ENCODE measurements at regions not wholly inside any gene's neighbourhood (a gene's known extent, or its start where the extent isn't known, plus 50 kb on each side); places are given as distances from the start of the nearest gene placed in this dataset.

GRCh38 chr10:78873413-78873812 lies 195.4 kb upstream of the ZMIZ1 start:
- H3K4me3 ChIP-seq (ENCODE audit: low read depth, low read length), result no peak overlapping the region
- no peak for TF ChIP-seq CTCF (conservative IDR thresholded peaks at IDR 0.05; ENCODE audit: low read depth, low read length)
- no peak for DNase-seq (ENCODE audit: low read depth)

- no peak overlapping the region for H3K4me3 ChIP-seq (ENCODE audit: low read depth, low read length)
- DNase-seq (ENCODE audit: low read depth), result no peak
- no peak for TF ChIP-seq CTCF (conservative IDR thresholded peaks at IDR 0.05; ENCODE audit: low read depth, low read length)
Measured at GRCh38 chr10:78875331-78875877, 193.4 kb upstream of the ZMIZ1 start.

GRCh38 chr10:78875932-78876331 lies 192.8 kb upstream of the ZMIZ1 start:
- H3K4me3 ChIP-seq (ENCODE audit: low read depth, low read length), result no peak overlapping the region
- TF ChIP-seq CTCF (conservative IDR thresholded peaks at IDR 0.05; ENCODE audit: low read depth, low read length), result no peak
- DNase-seq (ENCODE audit: low read depth), result no peak

- no peak for TF ChIP-seq CTCF (conservative IDR thresholded peaks at IDR 0.05; ENCODE audit: low read depth, low read length)
- H3K4me3 ChIP-seq (ENCODE audit: low read depth, low read length), result no peak overlapping the region
- no peak for DNase-seq (ENCODE audit: low read depth)
Measured at GRCh38 chr10:78876449-78876848, 192.3 kb upstream of the ZMIZ1 start.

- no peak for DNase-seq (ENCODE audit: low read depth)
- TF ChIP-seq CTCF (conservative IDR thresholded peaks at IDR 0.05; ENCODE audit: low read depth, low read length), result no peak
Measured at GRCh38 chr10:78879621-78880020, 189.1 kb upstream of the ZMIZ1 start.

GRCh38 chr10:78886129-78886528 lies 182.6 kb upstream of the ZMIZ1 start:
- no peak overlapping the region for H3K4me3 ChIP-seq (ENCODE audit: low read depth, low read length)
- TF ChIP-seq CTCF (conservative IDR thresholded peaks at IDR 0.05; ENCODE audit: low read depth, low read length), result no peak
- DNase-seq (ENCODE audit: low read depth), result no peak

More at GRCh38 chr10:78879621-78880020, 189.1 kb upstream of the ZMIZ1 start:
- no peak overlapping the region for H3K4me3 ChIP-seq (ENCODE audit: low read depth, low read length)

GRCh38 chr10:78889536-78890063 lies 179.2 kb upstream of the ZMIZ1 start:
- no peak for DNase-seq (ENCODE audit: low read depth)
- no peak overlapping the region for H3K4me3 ChIP-seq (ENCODE audit: low read depth, low read length)
- no peak for TF ChIP-seq CTCF (conservative IDR thresholded peaks at IDR 0.05; ENCODE audit: low read depth, low read length)

Data from epithelial cell of proximal tubule (primary cell).